ENCODE measurements at regions not wholly inside any gene's neighbourhood (a gene's known extent, or its start where the extent isn't known, plus 50 kb on each side); places are given as distances from the start of the nearest gene placed in this dataset.

DNA sequence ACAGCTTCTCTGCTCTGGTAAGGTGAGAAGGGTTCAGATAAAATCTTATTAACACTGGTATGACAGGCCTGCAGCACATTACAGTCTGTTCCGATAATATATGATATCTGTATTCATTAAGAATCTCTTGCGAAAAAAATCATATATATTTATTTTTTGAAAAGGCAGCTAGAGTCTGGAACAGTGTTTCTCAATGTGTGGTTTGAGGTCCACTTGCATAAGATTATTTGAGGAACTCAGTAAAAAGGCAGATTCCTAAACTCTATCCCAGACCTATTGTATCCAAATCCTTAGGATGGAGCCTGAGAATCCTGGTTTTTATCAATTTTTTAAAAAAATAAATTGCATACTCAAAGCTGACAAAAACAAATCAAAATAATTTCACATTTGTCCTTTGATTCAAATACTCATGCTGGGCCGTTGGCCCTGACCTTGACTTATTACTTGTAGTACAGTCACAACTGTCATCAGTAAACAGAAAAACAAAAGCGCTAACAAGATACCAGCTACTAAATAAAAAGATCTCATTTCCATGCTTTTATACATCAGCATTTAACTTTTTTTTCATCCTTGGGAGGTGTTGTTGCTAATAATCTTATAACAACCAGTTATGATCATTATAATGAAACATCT is 60.6 kb downstream of the RGS2 start:
- TF ChIP-seq, protein P1, sequence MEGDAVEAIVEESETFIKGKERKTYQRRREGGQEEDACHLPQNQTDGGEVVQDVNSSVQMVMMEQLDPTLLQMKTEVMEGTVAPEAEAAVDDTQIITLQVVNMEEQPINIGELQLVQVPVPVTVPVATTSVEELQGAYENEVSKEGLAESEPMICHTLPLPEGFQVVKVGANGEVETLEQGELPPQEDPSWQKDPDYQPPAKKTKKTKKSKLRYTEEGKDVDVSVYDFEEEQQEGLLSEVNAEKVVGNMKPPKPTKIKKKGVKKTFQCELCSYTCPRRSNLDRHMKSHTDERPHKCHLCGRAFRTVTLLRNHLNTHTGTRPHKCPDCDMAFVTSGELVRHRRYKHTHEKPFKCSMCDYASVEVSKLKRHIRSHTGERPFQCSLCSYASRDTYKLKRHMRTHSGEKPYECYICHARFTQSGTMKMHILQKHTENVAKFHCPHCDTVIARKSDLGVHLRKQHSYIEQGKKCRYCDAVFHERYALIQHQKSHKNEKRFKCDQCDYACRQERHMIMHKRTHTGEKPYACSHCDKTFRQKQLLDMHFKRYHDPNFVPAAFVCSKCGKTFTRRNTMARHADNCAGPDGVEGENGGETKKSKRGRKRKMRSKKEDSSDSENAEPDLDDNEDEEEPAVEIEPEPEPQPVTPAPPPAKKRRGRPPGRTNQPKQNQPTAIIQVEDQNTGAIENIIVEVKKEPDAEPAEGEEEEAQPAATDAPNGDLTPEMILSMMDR (IDR thresholded peaks at IDR 0.05; ENCODE audit: borderline replicate concordance, extremely low read depth, insufficient read depth), result no peak
- Histone ChIP-seq H3K4me1 (ENCODE audit: control insufficient read depth in 2 of 3, insufficient read depth in 2 of 3, low read depth in 1 of 3, low read length in 3 of 3) (no peaks in the 10 kb centered on the region), H3K9ac (ENCODE audit: low read length in 3 of 3) (no peak overlapping the region), H3K4me3 (ENCODE audit: low read length in 3 of 3) (no peak overlapping the region), H3K27ac (ENCODE audit: low read depth in 2 of 2, low read length in 2 of 2) (no peak overlapping the region), H3K9me3 (ENCODE audit: control insufficient read depth in 2 of 3, insufficient read depth in 1 of 3, low read length in 3 of 3) (no peaks in the 10 kb centered on the region), H3K36me3 (ENCODE audit: control insufficient read depth in 2 of 3, insufficient read depth in 3 of 3, low read length in 3 of 3) (no peaks in the 10 kb centered on the region), H3K27me3 (ENCODE audit: control insufficient read depth, insufficient read depth, low read length) (no peaks in the 10 kb centered on the region)
- no peak for FAIRE-seq
- intact Hi-C loops (cut with DNase I), result no loop called here
- no peak for DNase-seq

DNA sequence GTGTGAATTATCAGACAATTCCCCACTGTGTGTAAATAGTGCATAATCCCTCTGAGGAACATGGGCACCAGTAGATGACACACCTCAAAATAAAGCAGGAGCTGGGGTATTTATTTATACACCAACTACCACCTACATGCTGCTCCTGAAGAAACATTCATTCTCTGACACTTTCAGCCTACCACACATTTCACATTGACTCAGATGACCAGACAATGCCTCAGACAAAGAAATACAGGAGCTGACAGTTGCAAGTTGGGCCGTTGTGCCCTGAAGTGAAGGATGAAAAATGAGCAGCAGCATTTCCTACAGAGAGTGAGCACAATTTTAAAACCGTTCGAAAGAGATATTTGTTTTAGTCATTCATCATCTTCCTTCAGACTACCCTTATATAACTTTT is 63.2 kb downstream of the RGS2 start:
- no peak for DNase-seq
- FAIRE-seq, result no peak
- Histone ChIP-seq H3K4me1 (ENCODE audit: control insufficient read depth in 2 of 3, insufficient read depth in 2 of 3, low read depth in 1 of 3, low read length in 3 of 3) (no peaks in the 10 kb centered on the region), H3K9ac (ENCODE audit: low read length in 3 of 3) (no peak overlapping the region), H3K36me3 (ENCODE audit: control insufficient read depth in 2 of 3, insufficient read depth in 3 of 3, low read length in 3 of 3) (no peaks in the 10 kb centered on the region), H3K27ac (ENCODE audit: low read depth in 2 of 2, low read length in 2 of 2) (no peak overlapping the region), H3K27me3 (ENCODE audit: control insufficient read depth, insufficient read depth, low read length) (no peaks in the 10 kb centered on the region), H3K9me3 (ENCODE audit: control insufficient read depth in 2 of 3, insufficient read depth in 1 of 3, low read length in 3 of 3) (no peaks in the 10 kb centered on the region), H3K4me3 (ENCODE audit: low read length in 3 of 3) (no peak overlapping the region)
- TF ChIP-seq, protein P1 (IDR thresholded peaks at IDR 0.05; ENCODE audit: borderline replicate concordance, extremely low read depth, insufficient read depth), result no peak
- intact Hi-C loops (cut with DNase I), result no loop called here

DNA sequence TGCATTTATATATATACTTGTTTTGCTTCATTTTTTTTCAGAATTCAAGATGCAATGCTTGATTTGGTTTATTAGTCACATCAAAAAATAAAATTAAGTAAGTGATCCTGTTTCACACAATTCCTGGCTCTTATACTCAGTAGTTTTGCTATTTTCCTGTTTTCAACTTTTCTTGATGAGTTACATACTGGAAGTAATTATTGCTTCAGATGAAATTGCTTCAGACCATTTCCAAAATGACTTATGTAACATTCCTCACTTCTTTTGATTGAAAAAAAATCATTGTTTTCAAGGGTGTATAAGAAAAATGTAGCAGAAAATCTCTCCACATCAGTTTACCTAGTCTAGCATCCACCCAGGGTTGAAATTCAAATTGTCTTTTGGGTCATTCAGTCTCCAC is 65.0 kb downstream of the RGS2 start:
- H3K27me3 ChIP-seq (ENCODE audit: control insufficient read depth, insufficient read depth, low read length), result no peaks in the 10 kb centered on the region
- TF ChIP-seq, protein P1 (IDR thresholded peaks at IDR 0.05; ENCODE audit: borderline replicate concordance, extremely low read depth, insufficient read depth), result no peak
- intact Hi-C loops (cut with DNase I), result no loop called here
- no peaks in the 10 kb centered on the region for H3K4me1 ChIP-seq (ENCODE audit: control insufficient read depth in 2 of 3, insufficient read depth in 2 of 3, low read depth in 1 of 3, low read length in 3 of 3)
- no peak for FAIRE-seq
- no peak overlapping the region for H3K27ac ChIP-seq (ENCODE audit: low read depth in 2 of 2, low read length in 2 of 2)
- H3K36me3 ChIP-seq (ENCODE audit: control insufficient read depth in 2 of 3, insufficient read depth in 3 of 3, low read length in 3 of 3), result no peaks in the 10 kb centered on the region
- H3K9me3 ChIP-seq (ENCODE audit: control insufficient read depth in 2 of 3, insufficient read depth in 1 of 3, low read length in 3 of 3), result no peaks in the 10 kb centered on the region
- H3K9ac ChIP-seq (ENCODE audit: low read length in 3 of 3), result no peak overlapping the region
- DNase-seq, result no peak
- no peak overlapping the region for H3K4me3 ChIP-seq (ENCODE audit: low read length in 3 of 3)

DNA sequence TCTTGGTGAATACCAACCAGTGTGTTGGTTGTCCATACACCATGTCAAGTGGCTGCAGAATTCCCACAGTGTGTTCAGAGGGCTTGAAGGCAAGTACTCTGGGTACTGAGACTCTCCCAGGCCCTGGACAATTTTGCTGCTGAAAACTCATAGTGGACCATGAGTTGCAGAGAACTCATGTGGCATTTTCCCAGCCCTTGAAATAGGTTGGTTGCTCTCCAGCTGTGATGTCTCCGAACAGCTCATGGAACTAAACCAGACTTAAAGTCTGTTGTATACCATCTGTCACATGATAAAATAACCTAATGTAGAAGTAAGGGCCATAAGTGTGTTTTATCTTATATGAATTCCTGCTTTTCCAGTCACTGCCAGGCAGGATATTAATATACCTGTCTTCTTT is 67.8 kb downstream of the RGS2 start:
- DNase-seq (no peak), FAIRE-seq (no peak)
- intact Hi-C loops (cut with DNase I), result no loop called here

More for the DNA sequence above, 67.8 kb downstream of the RGS2 start:
- H3K4me1 ChIP-seq (ENCODE audit: control insufficient read depth in 2 of 3, insufficient read depth in 2 of 3, low read depth in 1 of 3, low read length in 3 of 3), result no peaks in the 10 kb centered on the region
- H3K36me3 ChIP-seq (ENCODE audit: control insufficient read depth in 2 of 3, insufficient read depth in 3 of 3, low read length in 3 of 3), result no peaks in the 10 kb centered on the region
- no peak overlapping the region for H3K4me3 ChIP-seq (ENCODE audit: low read length in 3 of 3)
- H3K9me3 ChIP-seq (ENCODE audit: control insufficient read depth in 2 of 3, insufficient read depth in 1 of 3, low read length in 3 of 3), result no peaks in the 10 kb centered on the region
- H3K27me3 ChIP-seq (ENCODE audit: control insufficient read depth, insufficient read depth, low read length), result no peaks in the 10 kb centered on the region
- H3K9ac ChIP-seq (ENCODE audit: low read length in 3 of 3), result no peak overlapping the region
- TF ChIP-seq, protein P1 (IDR thresholded peaks at IDR 0.05; ENCODE audit: borderline replicate concordance, extremely low read depth, insufficient read depth), result no peak
- no peak overlapping the region for H3K27ac ChIP-seq (ENCODE audit: low read depth in 2 of 2, low read length in 2 of 2)

Measured in kidney (tissue), 13 donors.